ENCODE measurements at regions not wholly inside any gene's neighbourhood (a gene's known extent, or its start where the extent isn't known, plus 50 kb on each side); places are given as distances from the start of the nearest gene placed in this dataset.

DNA sequence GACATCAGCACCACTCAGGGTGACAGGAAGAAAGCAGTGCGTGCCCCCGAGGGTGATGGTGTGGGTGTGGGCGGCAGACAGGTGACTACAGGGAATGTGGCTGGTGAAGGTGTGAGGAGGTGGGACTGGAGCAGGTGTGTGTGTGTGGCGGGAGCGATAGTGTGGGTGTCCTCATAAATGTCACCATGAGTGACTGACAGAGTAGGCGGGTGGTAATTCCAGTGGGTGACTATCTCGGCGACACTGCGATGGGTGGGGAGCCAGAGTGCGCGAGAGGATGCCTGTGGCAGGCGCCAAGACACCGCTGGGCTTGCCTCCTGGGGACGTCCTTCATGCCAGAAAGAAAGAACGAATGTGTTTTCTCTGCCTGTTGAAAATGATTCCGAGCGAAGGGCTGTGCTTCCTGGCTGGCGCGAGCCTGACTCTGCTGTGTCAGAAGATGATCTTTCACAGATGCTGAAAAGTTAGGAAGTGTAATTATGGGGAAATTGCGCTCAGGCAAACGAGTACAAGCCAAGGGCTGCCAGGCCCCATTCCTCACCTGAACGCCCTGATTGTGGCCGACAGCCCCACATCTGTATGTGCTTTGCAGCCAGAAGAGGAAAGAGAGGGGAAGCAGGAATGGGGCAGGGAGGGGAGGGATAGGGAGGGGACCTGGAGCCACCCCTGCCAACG, 98.8 kb upstream of the CD82 start:
- POLR2A ChIA-PET: interaction anchor here in 1 of 2 donors (0.9 kb wide), 1 partner anchor 533 kb away, joined by 11 read pairs; no protein-coding TSS in a partner anchor
- Histone ChIP-seq H3K27me3 (replicated peaks in 1 of 2; ENCODE audit: control insufficient read depth in 2 of 2, extremely low read depth in 1 of 2, insufficient read depth in 2 of 2, low read length in 1 of 2) (peaks cover 0 to 32% of the 10 kb centered on the region in 2 experiments), H3K27ac (ENCODE audit: low read length) (no peak overlapping the region), H3K36me3 (ENCODE audit: control insufficient read depth in 2 of 2, extremely low read depth in 1 of 2, insufficient read depth in 1 of 2, low read length in 1 of 2) (no peaks in the 10 kb centered on the region), H3K9me3 (no peaks in the 10 kb centered on the region), H3K4me1 (ENCODE audit: control insufficient read depth in 1 of 2, extremely low read depth in 1 of 2, insufficient read depth in 2 of 2, low read length in 2 of 2) (no peaks in the 10 kb centered on the region), H3K4me3 (ENCODE audit: control insufficient read depth in 1 of 2, extremely low read depth in 1 of 2, low read length in 1 of 2) (no peak overlapping the region)
- WGBS (ENCODE audit: insufficient coverage): 80% methylated on average over 23 of the region's 24 CpGs
- CTCF ChIA-PET: no interaction called here
- peaks cover 0 to 9% (median 7%) of the 10 kb centered on the region in 3 donors for H3K9me3 Mint-ChIP-seq
- H3K4me1 Mint-ChIP-seq: no peaks in the 10 kb centered on the region
- H3K27me3 Mint-ChIP-seq: peaks cover 20 to 22% of the 10 kb centered on the region in 2 donors
- ATAC-seq (replicated peaks in 1 of 4) (no peak), DNase-seq (no peak)
- H3K4me3 Mint-ChIP-seq: no peak overlapping the region
- no peak overlapping the region for H3K27ac Mint-ChIP-seq
- no peaks in the 10 kb centered on the region for H3K36me3 Mint-ChIP-seq

DNA sequence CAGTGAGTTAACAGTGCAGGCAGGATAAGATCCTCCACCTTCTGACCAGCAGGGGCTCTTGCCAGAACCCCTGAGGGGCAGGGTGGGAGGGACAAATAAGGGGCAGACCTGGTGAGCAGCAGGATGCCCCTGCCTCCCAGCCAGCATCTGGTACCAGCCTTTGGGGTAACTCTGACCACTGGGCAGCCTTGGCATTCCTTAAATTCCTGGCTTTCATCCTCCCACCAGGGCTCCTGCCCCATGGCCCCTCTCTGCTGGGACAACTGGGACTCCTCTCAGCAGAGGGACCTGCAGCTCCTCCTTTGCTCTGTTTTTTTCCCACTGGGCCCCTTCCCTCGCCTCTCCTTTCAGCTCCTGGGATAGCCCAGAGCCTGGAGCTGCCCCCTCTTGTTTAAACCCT, 98.0 kb upstream of the CD82 start:
- ATAC-seq (replicated peaks in 1 of 4) (no peak), DNase-seq (no peak)
- ChIA-PET CTCF (no interaction called here), POLR2A (interaction anchor here in 1 of 2 donors (0.9 kb wide), 1 partner anchor 532 kb away, joined by 11 read pairs; no protein-coding TSS in a partner anchor)
- no peaks in the 10 kb centered on the region for H3K36me3 ChIP-seq (ENCODE audit: control insufficient read depth in 2 of 2, extremely low read depth in 1 of 2, insufficient read depth in 1 of 2, low read length in 1 of 2)
- no peak overlapping the region for H3K27ac ChIP-seq (ENCODE audit: low read length)
- whole genome bisulfite sequencing (ENCODE audit: insufficient coverage): 33% methylated on average over 1 of the region's 1 CpG
- peaks cover 21 to 22% of the 10 kb centered on the region in 2 donors for H3K27me3 Mint-ChIP-seq
- no peaks in the 10 kb centered on the region for H3K9me3 ChIP-seq
- no peak overlapping the region for H3K4me3 Mint-ChIP-seq
- no peaks in the 10 kb centered on the region for H3K4me1 ChIP-seq (ENCODE audit: control insufficient read depth in 1 of 2, extremely low read depth in 1 of 2, insufficient read depth in 2 of 2, low read length in 2 of 2)
- no peaks in the 10 kb centered on the region for H3K4me1 Mint-ChIP-seq
- H3K27ac Mint-ChIP-seq: no peak overlapping the region
- no peak overlapping the region for H3K4me3 ChIP-seq (ENCODE audit: control insufficient read depth in 1 of 2, extremely low read depth in 1 of 2, low read length in 1 of 2)
- peaks cover 0 to 9% (median 7%) of the 10 kb centered on the region in 3 donors for H3K9me3 Mint-ChIP-seq
- H3K27me3 ChIP-seq (replicated peaks in 1 of 2; ENCODE audit: control insufficient read depth in 2 of 2, extremely low read depth in 1 of 2, insufficient read depth in 2 of 2, low read length in 1 of 2): peaks cover 0 to 32% of the 10 kb centered on the region in 2 experiments
- H3K36me3 Mint-ChIP-seq: no peaks in the 10 kb centered on the region

DNA sequence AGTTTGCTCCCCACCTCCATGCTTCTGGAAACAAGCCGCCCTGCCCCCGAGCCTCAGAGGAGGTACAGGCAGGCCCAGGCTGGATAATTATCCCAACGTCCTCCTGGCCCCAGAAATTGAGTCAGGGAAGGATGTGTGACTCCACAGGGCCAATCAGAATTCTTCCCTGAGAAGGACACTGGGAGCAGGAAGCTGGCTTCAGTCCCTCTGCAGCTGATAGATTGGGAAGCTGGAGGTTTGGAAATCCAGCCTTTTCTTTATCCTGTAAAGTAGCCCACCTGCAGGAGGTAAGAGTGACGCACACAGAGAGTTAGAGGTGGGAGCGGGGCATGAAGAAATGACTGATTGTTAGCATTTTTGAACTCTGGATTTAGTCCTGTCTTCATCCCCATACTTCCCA, 97.5 kb upstream of the CD82 start:
- H3K4me3 Mint-ChIP-seq: no peak overlapping the region
- Histone ChIP-seq H3K27ac (ENCODE audit: low read length) (no peak overlapping the region), H3K27me3 (replicated peaks in 1 of 2; ENCODE audit: control insufficient read depth in 2 of 2, extremely low read depth in 1 of 2, insufficient read depth in 2 of 2, low read length in 1 of 2) (peaks cover 2 to 34% of the 10 kb centered on the region in 2 experiments), H3K9me3 (no peaks in the 10 kb centered on the region), H3K4me3 (ENCODE audit: control insufficient read depth in 1 of 2, extremely low read depth in 1 of 2, low read length in 1 of 2) (no peak overlapping the region), H3K4me1 (ENCODE audit: control insufficient read depth in 1 of 2, extremely low read depth in 1 of 2, insufficient read depth in 2 of 2, low read length in 2 of 2) (no peaks in the 10 kb centered on the region), H3K36me3 (ENCODE audit: control insufficient read depth in 2 of 2, extremely low read depth in 1 of 2, insufficient read depth in 1 of 2, low read length in 1 of 2) (no peaks in the 10 kb centered on the region)
- no peaks in the 10 kb centered on the region for H3K36me3 Mint-ChIP-seq
- DNase-seq (no peak), ATAC-seq (replicated peaks in 1 of 4) (no peak)
- POLR2A ChIA-PET: interaction anchor here in 1 of 2 donors (0.9 kb wide), 1 partner anchor 532 kb away, joined by 11 read pairs; no protein-coding TSS in a partner anchor
- H3K9me3 Mint-ChIP-seq: peaks cover 0 to 9% (median 7%) of the 10 kb centered on the region in 3 donors
- CTCF ChIA-PET: no interaction called here
- H3K27ac Mint-ChIP-seq: no peak overlapping the region
- H3K4me1 Mint-ChIP-seq: no peaks in the 10 kb centered on the region
- peaks cover 22 to 24% of the 10 kb centered on the region in 2 donors for H3K27me3 Mint-ChIP-seq
- WGBS (ENCODE audit: insufficient coverage): no CpG with 5 or more reads among the region's 5 CpGs

DNA sequence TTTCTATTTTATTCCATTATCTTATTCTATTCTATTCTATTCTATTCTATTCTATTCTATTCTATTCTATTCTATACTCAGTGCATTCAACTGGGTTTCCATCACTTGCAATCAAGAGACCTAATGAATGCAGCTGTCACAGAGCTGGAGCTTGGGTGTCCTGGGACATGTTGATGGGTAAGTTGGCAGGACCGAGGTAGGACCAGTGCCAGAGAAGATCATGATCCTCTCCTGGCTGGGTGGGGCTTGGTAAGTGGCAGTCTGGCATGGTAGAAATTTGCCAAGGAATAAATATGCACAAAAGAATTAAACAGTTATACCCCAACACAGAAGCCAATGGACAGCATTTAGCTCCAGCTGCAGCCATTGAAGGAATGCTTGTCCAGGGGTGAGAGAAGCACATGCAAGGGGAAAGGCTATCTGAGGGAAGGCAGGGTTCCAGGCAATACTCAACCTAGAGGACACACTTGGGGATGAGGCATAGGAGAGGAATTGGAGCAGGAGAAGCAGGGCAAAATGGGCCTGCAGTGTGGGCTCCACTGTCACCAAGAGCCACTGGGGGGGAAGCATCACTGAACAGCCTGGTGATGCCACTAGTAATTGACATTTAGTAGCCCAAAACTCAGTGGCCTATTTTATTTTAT, 97.0 kb upstream of the CD82 start:
- no peaks in the 10 kb centered on the region for H3K36me3 Mint-ChIP-seq
- POLR2A ChIA-PET: no interaction called here
- H3K4me3 Mint-ChIP-seq: no peak overlapping the region

DNA sequence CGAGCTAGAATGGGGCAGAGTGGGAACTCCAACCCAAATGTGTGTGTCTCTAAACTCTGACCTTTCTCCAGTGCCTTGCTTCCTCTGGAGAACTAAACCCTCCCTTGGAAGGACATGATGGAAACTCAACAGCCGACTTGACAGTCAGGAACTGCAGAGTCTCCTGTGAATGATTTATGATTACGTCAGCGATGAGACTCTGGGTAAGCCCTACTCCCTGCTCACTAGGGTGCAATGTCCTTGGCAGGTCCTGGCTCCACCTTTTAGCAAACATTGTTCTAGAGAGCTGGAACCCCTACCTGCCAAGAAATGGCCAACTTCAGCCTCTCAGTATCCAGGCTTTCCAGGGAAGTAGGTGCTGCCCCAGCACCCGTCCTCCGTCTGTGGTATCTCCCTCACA, 96.1 kb upstream of the CD82 start:
- ATAC-seq (replicated peaks in 1 of 4): no peak
- no peak for DNase-seq
- no peaks in the 10 kb centered on the region for H3K9me3 ChIP-seq
- CTCF ChIA-PET: no interaction called here
- POLR2A ChIA-PET: no interaction called here
- Mint-ChIP-seq H3K4me3 (no peak overlapping the region), H3K27me3 (peaks cover 25 to 30% of the 10 kb centered on the region in 2 donors), H3K9me3 (peaks cover 0 to 8% (median 6%) of the 10 kb centered on the region in 3 donors), H3K27ac (no peak overlapping the region), H3K4me1 (no peaks in the 10 kb centered on the region), H3K36me3 (no peaks in the 10 kb centered on the region)
- H3K27me3 ChIP-seq (replicated peaks in 1 of 2; ENCODE audit: control insufficient read depth in 2 of 2, extremely low read depth in 1 of 2, insufficient read depth in 2 of 2, low read length in 1 of 2): peaks cover 2 to 43% of the 10 kb centered on the region in 2 experiments
- H3K36me3 ChIP-seq (ENCODE audit: control insufficient read depth in 2 of 2, extremely low read depth in 1 of 2, insufficient read depth in 1 of 2, low read length in 1 of 2): no peaks in the 10 kb centered on the region
- H3K4me3 ChIP-seq (ENCODE audit: control insufficient read depth in 1 of 2, extremely low read depth in 1 of 2, low read length in 1 of 2): no peak overlapping the region
- no peaks in the 10 kb centered on the region for H3K4me1 ChIP-seq (ENCODE audit: control insufficient read depth in 1 of 2, extremely low read depth in 1 of 2, insufficient read depth in 2 of 2, low read length in 2 of 2)
- H3K27ac ChIP-seq (ENCODE audit: low read length): no peak overlapping the region
- 66% methylated on average over 4 of the region's 6 CpGs for WGBS (ENCODE audit: insufficient coverage)

More for the DNA sequence above, 97.0 kb upstream of the CD82 start:
- DNase-seq (no peak), ATAC-seq (replicated peaks in 1 of 4) (no peak)
- CTCF ChIA-PET: no interaction called here
- peaks cover 2 to 39% of the 10 kb centered on the region in 2 experiments for H3K27me3 ChIP-seq (replicated peaks in 1 of 2; ENCODE audit: control insufficient read depth in 2 of 2, extremely low read depth in 1 of 2, insufficient read depth in 2 of 2, low read length in 1 of 2)
- H3K27ac Mint-ChIP-seq: no peak overlapping the region
- H3K36me3 ChIP-seq (ENCODE audit: control insufficient read depth in 2 of 2, extremely low read depth in 1 of 2, insufficient read depth in 1 of 2, low read length in 1 of 2): no peaks in the 10 kb centered on the region
- WGBS (ENCODE audit: insufficient coverage): no CpG with 5 or more reads among the region's 1 CpG
- H3K9me3 ChIP-seq: no peaks in the 10 kb centered on the region
- no peak overlapping the region for H3K27ac ChIP-seq (ENCODE audit: low read length)
- H3K4me1 ChIP-seq (ENCODE audit: control insufficient read depth in 1 of 2, extremely low read depth in 1 of 2, insufficient read depth in 2 of 2, low read length in 2 of 2): no peaks in the 10 kb centered on the region
- H3K4me3 ChIP-seq (ENCODE audit: control insufficient read depth in 1 of 2, extremely low read depth in 1 of 2, low read length in 1 of 2): no peak overlapping the region
- no peaks in the 10 kb centered on the region for H3K4me1 Mint-ChIP-seq
- H3K27me3 Mint-ChIP-seq: peaks cover 22 to 28% of the 10 kb centered on the region in 2 donors
- peaks cover 0 to 9% (median 7%) of the 10 kb centered on the region in 3 donors for H3K9me3 Mint-ChIP-seq

DNA sequence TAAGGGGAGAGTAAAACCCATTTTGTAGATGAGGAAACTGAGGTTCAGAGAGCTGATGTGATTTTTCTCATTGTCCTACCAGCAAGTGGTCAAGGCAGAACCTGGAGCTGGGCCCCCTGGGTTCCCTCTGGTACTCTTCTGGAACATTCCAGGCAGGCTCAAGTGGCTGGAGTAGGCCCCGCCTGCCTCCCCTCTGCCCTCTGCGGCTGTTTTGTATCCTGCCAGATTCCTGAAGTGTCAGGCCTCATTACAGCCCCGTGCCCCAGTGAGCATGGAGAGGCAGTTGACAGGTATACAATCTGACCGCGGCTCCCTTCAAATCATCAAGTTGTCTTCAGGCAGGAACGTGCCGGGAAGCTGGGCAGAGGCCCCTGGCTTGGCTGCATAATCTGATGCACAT, 94.6 kb upstream of the CD82 start:
- ChIA-PET POLR2A (no interaction called here), CTCF (no interaction called here)
- Histone ChIP-seq H3K4me3 (ENCODE audit: control insufficient read depth in 1 of 2, extremely low read depth in 1 of 2, low read length in 1 of 2) (no peak overlapping the region), H3K36me3 (ENCODE audit: control insufficient read depth in 2 of 2, extremely low read depth in 1 of 2, insufficient read depth in 1 of 2, low read length in 1 of 2) (no peaks in the 10 kb centered on the region), H3K27ac (ENCODE audit: low read length) (no peak overlapping the region), H3K9me3 (no peaks in the 10 kb centered on the region), H3K27me3 (replicated peaks in 1 of 2; ENCODE audit: control insufficient read depth in 2 of 2, extremely low read depth in 1 of 2, insufficient read depth in 2 of 2, low read length in 1 of 2) (peaks cover 2 to 54% of the 10 kb centered on the region in 2 experiments), H3K4me1 (ENCODE audit: control insufficient read depth in 1 of 2, extremely low read depth in 1 of 2, insufficient read depth in 2 of 2, low read length in 2 of 2) (no peaks in the 10 kb centered on the region)
- Mint-ChIP-seq H3K4me3 (no peak overlapping the region), H3K9me3 (peaks cover 0 to 2% (median 0%) of the 10 kb centered on the region in 3 donors), H3K27me3 (peaks cover 34 to 45% of the 10 kb centered on the region in 2 donors), H3K4me1 (no peaks in the 10 kb centered on the region), H3K36me3 (no peaks in the 10 kb centered on the region), H3K27ac (no peak overlapping the region)
- 72% methylated on average over 7 of the region's 7 CpGs for WGBS (ENCODE audit: insufficient coverage)
- ATAC-seq (replicated peaks in 1 of 4) (no peak), DNase-seq (no peak)
